C4-2B (cell line): ENCODE measurements at regions not wholly inside any gene's neighbourhood (a gene's known extent, or its start where the extent isn't known, plus 50 kb on each side); places are given as distances from the start of the nearest gene placed in this dataset.
"Not testable (repeated sequence)": the region's sequence is repeated elsewhere in the genome, so short reads cannot be mapped to it uniquely, and the experiment has no call there.

Experiments
- H3K27ac ChIP-seq: fragments of 450-650 bp; 2 replicates; pipeline ENCODE4 v1.5.1; 2017
- ZFX ChIP-seq: fragments of 450-650 bp; IDR thresholded peaks from 2 replicates; pipeline ENCODE4 v1.6.1; 2017
- TF ChIP-seq, protein P1 (sequence below): fragments of 450-650 bp; conservative IDR thresholded peaks from 2 replicates; pipeline ENCODE4 v1.5.1; 2017; ENCODE audit warnings: mild to moderate bottlenecking

DNA sequence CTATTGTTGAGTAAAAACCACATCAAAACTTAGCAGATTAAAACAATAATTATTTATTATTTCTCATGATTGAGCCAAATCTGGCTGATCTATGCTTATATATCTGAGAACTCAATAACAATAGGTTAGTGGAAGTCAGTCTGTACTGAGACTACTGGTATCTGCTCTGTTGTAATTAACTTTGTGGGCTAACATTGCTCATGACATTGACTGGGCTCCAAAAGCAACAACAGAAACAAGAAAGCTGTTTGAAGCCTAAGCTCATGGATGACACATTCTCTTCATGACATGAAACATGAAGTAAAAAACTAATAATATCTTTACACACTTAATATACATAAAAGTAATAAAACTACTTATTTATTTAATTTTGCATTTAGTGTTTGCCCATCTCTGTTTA, 649.3 kb downstream of the PRIM2 start:
- not testable (repeated sequence) for H3K27ac ChIP-seq

DNA sequence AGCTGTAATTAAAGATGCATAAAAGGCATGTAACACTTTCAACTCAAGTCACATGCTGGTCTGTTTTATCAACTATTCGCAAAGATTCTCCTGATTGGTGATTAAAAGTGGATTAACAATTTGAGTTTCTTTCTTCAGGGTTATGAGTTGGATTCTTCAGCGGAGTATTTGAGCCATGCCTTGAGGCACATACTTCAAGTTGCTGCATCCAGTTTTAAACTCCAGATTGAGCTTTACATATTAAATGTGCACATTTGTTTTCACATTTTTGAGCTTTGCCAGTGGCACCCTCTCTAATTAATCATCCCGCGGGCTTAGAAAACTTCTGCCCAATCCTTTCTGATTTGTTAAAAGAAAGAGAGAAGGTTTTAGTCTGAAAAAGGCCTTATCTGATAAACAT, 654.5 kb downstream of the PRIM2 start:
- H3K27ac ChIP-seq = not testable (repeated sequence)

DNA sequence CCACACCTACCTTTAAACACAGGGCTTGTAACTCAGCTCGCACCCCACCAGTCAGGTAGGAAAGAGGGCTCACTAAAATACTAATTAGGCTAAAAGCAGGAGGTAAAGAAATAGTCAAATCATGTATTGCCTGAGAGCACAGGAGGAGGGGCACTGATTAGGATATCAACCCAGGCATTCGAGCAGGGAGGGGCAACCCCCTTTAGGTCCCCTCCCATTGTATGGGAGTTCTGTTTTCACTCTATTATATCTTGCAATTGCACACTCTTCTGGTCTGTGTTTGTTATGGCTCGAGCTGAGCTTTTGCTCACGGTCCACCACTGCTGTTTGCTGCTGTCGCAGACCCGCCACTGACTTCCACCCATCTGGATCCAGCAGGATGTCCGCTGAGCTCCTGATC, 657.2 kb downstream of the PRIM2 start:
- no peak overlapping the region for H3K27ac ChIP-seq
- no peak for TF ChIP-seq ZFX

DNA sequence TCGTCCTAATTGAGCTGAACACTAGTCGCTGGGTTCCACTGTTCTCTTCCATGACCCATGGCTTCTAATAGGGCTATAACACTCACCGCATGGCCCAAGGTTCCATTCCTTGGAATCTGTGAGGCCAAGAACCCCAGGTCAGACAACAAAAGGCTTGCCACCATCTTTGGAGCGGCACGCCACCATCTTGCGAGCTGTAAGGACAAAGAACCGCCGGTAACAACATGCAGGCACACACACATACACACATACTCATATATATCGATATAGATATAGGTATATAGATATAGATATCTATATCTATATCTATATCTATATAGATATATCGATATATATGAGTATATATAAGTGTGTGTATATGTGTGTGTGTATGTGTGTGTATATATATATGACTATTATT, 657.7 kb downstream of the PRIM2 start:
- H3K27ac ChIP-seq = not testable (repeated sequence)

DNA sequence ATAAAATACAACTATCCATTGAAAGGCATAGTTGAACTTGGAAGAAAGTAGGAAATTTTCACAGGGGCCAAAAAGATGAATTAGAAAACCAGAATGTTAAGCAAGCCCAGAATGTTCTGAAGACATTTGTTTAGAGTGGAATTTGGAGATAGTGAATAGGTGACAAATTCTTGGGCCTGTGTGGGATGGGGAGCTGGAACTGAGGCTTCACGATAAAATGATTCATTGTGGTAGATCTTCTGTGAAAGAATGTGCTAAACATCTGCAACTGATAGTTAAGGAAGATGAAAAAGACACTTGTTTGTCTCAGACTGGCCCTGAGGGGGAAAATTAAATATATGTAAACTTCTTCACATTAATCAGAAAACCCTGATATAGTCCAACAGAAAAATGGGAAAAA, 658.9 kb downstream of the PRIM2 start:
- not testable (repeated sequence) for H3K27ac ChIP-seq

DNA sequence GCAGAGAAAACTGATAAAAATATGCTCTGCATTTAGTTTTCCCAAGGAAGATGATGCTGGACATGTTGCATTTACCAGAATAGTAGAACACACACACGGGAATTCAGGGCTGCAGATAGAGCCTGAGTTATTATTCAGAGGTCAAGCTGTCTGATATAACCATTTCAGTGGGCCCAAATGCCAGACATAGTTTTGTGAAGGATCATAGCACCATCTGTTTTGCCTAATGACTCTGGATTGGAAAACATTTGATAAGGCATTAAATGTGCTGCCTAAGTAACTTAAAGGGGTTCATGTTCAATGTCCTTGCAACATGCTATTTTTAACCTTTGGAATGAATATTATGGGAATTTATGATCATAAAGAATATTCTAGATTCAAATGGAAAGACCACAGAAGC, 666.2 kb downstream of the PRIM2 start:
- H3K27ac ChIP-seq = not testable (repeated sequence)

DNA sequence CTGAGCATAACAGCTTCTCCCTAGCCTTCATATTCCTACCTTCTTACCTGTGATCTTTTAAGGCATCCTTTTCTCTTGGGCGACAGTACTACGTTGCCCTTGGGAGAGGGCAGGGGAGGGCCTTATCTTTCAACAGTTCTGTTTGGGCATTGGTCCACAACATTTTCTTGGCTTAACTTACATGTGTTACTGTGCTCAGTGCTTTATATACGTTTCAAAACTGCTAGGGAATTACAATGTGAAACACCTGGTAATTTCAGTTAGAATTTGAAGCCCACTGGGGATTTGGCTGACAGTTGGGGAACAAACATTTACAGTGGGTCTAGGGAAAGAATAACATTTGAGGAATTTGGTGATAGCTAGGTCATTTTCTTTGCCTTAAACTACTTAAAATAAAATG, 667.1 kb downstream of the PRIM2 start:
- not testable (repeated sequence) for H3K27ac ChIP-seq

DNA sequence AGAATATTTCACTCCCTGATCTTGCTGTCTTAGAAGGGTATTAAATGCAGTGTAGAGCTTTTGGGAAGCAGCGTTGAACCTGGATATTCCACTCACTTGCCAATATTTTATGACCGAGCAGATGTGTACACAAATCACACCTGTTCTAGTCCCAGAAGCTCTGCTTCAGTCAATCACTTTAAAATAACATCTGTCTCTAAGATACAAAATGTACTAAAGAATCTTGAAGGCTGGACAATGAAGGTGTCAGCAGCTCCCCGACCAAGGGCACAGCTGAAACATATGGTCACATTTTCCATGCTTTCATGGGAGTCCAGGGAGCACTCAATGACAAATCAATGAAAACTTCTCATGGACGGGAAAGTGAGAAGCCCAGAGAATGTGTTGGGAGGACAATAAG, 668.3 kb downstream of the PRIM2 start:
- not testable (repeated sequence) for H3K27ac ChIP-seq

DNA sequence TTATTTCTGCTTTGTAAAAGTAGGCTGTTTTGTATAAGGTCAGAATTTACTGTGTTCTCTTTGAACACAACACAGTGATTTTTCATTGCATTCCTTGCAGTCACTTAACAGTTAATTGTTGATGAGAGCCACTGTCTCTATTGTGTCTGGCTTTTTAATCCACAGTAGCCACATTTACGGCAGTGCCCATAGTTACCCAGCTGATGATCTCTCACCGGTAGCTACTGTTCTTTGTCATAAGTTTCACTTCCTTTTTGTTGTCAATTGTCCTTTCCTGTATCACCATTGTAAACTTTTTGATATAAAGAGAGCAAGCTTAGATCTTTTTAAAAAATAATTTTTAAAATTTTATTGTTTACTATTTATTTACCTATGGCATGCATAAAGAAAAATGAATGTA, 669.2 kb downstream of the PRIM2 start:
- H3K27ac ChIP-seq = not testable (repeated sequence)

DNA sequence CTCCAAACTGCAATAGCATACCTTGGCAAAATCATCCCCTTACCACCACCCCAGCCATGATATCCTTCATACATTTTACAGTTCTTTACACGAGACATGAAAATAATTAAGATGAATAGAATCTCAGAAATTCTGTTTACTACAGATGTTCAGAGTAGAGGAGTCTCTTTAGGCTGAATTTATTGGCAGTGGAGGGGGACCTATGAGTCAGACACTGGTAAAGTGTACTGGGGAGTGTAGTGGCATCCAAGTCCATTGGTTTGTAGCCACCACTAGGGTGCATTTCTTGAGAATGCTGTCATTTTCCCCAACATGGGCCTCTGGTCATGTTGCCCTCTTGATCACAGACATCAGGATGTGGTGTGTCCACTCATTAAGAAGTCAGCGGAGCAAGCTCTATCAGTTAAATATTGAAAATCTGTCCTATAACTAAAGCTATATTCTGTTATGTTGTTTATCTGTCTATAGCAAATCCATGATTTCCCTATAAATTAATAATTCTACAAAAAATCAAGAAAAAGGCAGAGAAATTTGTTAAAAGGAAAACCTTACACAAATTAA, 672.2 kb downstream of the PRIM2 start:
- not testable (repeated sequence) for H3K27ac ChIP-seq

DNA sequence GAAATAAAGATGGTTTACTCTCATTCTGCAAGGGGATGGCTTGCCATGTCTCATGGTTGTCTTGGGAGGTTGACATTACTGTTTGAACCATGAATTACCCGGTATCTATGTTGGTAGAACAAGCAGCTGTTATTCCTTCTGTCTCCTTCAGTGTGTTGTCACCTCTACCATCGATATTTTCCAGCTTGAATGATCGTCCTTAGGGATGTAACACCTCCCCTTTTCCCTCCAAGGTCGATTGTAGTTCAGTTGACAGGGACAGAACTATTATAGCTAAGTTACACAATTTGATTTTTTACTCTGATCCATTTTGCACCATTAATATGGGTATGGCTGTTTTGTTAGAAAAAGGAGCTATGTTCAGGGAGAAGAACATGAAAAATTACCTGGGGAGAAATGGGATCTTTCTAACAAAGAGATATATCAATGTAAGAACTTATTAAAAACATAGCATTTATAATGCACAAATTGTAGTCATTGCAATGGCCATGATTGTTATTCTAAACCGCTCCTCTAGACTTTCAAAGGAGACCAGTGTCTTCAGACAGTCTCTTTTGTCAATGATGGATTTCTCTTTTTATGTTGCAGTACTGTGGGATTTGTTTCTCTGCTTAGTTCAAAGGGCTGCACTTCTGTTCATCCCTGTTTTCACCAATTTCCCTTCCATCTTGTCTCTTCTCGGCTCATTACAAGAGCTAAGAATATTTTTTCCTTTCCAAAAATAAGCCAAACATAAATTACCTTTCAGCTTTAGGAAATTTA, 681.6 kb downstream of the PRIM2 start:
- H3K27ac ChIP-seq = not testable (repeated sequence)

DNA sequence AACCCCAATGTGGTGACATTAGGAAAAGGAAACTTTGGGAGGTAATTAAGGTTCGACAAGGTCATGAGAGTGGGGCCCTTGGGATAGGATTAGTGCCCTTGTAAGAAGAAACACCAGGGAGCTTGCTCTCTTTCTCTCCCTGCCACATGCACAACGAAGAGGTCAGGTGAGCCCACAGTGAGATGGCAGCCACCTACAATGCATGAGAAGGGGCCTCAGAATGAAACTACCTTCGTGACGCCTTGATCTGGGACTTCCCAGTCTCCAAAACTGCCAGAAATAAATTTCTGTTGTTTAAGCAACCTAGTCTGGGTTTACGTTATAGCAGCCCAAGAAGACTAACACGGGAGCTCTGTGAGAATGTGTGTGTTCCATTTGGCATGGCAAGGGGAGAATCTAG, 682.8 kb downstream of the PRIM2 start:
- not testable (repeated sequence) for H3K27ac ChIP-seq

DNA sequence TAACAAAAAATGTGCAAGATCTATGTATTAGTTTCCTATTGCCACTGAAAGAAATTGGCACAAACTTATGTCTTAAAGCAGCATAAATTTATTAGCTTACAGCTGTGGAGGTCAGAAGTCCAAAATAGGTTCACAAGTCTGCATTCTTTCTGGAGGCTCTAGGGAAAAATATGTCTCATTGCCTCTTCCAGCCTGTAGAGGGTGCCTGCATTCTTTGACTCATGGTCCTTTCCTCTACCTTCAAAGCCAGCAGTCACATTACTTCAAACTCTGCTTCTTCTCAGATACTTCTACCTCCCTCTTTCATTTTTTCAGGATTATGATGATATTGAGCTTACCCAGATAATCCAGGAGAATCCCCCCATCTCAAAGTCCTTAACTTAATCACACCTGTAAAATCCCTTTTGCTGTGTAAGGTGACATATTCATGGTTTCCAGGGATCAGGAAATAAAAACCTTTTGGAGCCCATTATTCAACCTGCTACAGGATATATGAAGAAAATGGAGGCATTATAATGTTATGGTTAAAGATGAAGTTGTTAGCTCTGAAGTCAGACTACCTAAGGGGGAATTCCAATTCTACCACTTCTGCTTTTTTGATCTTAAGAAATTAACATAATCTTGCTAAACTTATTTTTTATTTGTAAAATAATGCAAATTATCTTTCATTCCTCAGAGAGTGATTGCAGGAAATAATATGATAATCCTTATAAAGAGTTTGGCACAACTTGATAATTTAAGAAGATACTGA, 686.2 kb downstream of the PRIM2 start:
- not testable (repeated sequence) for H3K27ac ChIP-seq

DNA sequence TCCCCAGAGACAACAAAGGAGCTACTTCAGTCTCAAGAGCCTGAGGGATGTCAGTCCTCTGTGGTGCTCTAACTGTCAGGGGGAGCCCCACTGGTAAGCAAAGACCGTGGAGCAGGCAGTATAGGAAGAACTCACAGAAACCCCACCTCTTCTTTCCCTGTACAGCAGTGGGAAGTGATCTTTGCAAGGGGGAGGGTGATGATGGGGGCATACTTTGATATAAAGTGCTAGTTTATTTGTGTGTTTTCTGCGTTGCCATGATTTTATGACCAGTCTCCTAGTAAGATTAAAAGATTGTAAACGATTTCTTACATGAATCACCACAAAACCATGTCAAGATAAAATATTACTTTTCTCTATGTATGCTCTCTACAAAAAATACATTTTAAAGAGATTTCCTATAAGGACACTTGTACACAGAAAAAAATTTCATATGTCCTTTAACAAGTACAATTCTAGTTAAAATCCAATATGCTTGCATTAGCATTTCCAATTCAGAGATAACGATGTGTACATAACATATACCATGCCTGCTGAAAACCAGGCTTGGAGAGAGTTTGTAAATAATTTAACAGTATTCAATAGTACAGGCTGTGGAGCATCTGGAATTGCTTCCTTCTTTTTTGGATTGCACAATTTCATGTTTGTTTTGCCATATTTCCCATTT, 690.0 kb downstream of the PRIM2 start:
- H3K27ac ChIP-seq = not testable (repeated sequence)

More for the DNA sequence above, 686.2 kb downstream of the PRIM2 start:
- TF ChIP-seq, protein P1, sequence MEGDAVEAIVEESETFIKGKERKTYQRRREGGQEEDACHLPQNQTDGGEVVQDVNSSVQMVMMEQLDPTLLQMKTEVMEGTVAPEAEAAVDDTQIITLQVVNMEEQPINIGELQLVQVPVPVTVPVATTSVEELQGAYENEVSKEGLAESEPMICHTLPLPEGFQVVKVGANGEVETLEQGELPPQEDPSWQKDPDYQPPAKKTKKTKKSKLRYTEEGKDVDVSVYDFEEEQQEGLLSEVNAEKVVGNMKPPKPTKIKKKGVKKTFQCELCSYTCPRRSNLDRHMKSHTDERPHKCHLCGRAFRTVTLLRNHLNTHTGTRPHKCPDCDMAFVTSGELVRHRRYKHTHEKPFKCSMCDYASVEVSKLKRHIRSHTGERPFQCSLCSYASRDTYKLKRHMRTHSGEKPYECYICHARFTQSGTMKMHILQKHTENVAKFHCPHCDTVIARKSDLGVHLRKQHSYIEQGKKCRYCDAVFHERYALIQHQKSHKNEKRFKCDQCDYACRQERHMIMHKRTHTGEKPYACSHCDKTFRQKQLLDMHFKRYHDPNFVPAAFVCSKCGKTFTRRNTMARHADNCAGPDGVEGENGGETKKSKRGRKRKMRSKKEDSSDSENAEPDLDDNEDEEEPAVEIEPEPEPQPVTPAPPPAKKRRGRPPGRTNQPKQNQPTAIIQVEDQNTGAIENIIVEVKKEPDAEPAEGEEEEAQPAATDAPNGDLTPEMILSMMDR = peak; percentile 54

DNA sequence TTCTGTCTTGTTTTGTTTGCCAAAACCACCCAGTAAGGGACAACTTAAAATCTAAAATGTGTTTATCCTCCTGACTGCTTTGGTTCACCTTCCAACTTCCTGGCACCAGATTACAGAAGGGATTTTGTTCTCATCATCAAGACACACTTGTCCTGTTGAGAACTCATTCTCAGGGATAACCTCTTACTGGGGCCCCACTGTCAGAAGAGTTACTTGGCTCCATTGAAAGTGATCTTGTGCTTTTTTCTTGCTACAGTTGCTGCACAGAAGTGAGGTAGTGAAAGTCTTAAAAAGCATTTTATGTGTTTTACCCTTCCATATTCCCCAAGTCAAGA, 690.5 kb downstream of the PRIM2 start:
- H3K27ac ChIP-seq = not testable (repeated sequence)

DNA sequence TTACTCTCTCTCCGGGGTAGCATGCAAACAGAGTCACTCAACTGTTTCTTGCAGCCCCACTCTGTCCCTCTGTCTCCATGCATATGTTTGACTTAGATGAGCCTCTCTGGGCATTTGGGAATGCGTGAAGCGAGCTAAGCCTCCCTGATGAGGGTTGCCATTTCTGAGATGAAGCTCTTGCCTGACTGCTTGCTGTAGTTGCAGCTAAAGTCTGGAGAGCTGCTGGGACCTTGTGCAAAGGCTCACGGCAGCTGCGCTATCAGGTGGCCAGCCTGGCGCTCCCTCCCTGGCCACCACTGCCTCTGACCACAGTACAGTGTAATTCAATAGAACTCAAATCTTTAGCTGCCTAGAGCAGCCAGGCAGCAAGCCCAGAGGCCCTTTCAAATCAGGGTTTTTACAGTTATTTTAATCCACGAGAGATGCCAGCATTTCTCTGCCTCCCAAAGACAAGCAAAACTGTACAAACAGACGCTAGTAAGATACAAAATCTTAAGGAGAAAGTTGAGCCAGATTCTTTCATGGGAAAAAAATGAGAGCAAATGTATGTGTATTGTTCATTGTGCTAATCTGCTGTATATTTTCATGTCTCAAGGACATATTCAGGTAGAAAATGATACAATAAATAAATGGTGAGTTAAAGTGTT, 694.6 kb downstream of the PRIM2 start:
- not testable (repeated sequence) for H3K27ac ChIP-seq

DNA sequence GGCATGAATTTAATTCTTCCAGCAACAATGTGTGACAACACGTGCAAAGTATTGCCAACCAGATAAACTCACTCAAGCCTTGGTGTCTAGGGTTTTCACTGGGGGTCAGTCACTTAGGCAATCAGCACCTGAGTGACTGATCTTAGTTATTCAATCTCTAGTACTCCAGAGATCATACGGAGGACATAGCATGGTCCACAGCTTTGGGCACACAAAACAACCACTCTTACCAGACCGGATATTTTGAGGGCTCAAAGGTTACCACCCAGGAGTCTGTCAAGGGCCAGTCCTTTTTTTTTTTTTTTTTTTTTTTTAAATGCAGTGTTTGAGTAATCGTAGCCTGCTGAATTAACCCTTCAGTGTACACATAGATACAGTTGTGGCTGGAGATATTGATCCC, 699.2 kb downstream of the PRIM2 start:
- H3K27ac ChIP-seq = not testable (repeated sequence)

DNA sequence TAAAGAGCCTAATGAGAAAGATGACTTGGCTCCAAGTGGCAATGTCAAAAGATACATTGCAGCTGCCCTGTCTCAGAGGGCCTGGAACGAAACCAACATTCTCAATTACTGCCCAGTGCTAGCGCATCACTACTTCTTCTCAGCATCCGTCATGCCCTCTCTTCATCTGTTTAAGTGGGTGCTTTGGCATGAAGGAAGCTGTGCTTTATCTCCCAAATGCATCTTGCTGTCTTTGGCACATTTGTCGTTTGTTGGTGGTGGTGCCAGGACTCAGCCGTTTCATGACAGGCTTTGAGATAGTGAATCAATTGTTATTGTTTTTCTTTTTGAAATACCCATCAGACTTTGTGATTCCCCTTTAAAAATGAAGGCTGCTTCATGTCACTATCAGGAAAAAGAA, 710.8 kb downstream of the PRIM2 start:
- not testable (repeated sequence) for H3K27ac ChIP-seq

DNA sequence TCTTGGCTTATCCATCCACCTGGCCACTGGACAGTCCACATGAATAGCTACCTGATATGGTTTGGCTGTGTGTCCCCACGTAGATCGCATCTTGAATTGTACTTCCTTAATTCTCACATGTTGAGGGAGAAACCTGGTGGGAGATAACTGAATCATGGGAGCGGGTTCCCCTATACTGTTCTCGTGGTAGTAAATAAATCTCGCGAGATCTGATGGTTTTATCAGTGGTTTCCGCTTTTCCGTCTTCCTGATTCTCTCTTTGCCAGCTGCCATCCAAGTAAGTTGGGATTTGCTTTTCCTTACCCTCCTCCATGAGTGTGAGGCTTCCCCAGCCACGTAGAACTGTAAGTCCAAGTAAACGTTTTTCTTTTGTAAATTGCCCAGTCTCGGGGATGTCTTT, 720.8 kb downstream of the PRIM2 start:
- not testable (repeated sequence) for H3K27ac ChIP-seq

DNA sequence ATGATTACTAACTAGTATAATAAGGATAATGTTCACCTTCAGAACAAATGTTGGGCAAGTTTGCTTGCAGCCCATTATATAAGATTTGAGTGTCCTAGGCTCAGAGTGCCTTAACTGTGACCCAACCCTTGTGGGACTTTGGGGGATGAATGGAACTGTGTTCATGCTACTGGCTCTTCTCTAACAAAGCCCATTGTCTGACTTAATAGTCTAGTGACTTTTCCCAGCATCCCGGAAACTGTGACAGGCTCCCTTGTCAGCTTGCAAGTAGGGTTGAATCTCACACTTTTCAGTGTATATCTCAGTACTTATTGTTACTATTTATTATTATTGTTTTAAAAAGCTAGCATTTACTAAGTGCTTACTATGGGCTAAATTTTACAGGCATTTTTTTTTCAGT, 729.2 kb downstream of the PRIM2 start:
- not testable (repeated sequence) for H3K27ac ChIP-seq

DNA sequence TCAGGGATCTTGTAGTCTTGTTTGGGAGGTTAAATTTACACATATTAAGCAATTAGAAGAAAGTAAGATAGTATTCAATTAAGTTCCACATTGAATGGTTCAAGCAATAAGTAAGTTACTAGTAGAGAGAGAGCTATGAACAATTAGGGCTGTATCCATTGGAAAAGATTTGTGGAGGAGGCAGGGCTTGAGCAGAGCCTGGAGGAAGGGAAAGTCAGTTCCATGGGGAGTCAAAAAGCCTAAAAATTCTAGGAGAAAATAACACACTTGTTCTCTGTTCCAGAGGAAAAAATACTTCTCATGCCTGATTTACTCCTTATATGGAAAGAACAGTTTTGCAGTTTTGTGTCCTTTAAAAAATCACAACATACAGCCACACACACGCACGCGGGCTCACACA, 730.0 kb downstream of the PRIM2 start:
- H3K27ac ChIP-seq = not testable (repeated sequence)
